Right lobe of liver (tissue), 6 donors: ENCODE measurements at regions not wholly inside any gene's neighbourhood (a gene's known extent, or its start where the extent isn't known, plus 50 kb on each side); places are given as distances from the start of the nearest gene placed in this dataset.

Experiments
- ATAC-seq, 4 donors: fragments of 200-7000 bp; cut with Tn5 transposase; one replicate each; pipeline ENCODE4 v1.9.1; 2020; ENCODE audit warnings: mild to moderate bottlenecking in 4 of 4, moderate library complexity in 4 of 4
- DNase-seq, 3 donors: peaks; one replicate each; pipeline ENCODE4 v3.0.0-alpha.2; 2020
- H3K27ac ChIP-seq, 3 donors: fragments of 200-600 bp; one replicate each; pipeline ENCODE4 v1.8.0; 2022
- H3K27me3 ChIP-seq, 2 donors: fragments of 200-600 bp; one replicate each; pipeline ENCODE4 v1.8.0; 2022
- H3K36me3 ChIP-seq, 4 donors: fragments of 200-600 bp; sonication (generic) in 1 of 4; one replicate each; pipeline versions ENCODE4 v1.5.1 to v1.8.0; 2017 to 2022; ENCODE audit warnings: control low read depth in 1 of 4
- H3K4me1 ChIP-seq, 4 donors: fragments of 200-600 bp; sonication (generic) in 1 of 4; one replicate each; pipeline versions ENCODE4 v1.5.1 to v1.8.0; 2017 to 2022; ENCODE audit warnings: control low read depth in 1 of 4
- H3K4me3 ChIP-seq, 3 donors: fragments of 200-600 bp; one replicate each; pipeline ENCODE4 v1.8.0; 2022
- H3K9me3 ChIP-seq, 4 donors: fragments of 200-600 bp; sonication (generic) in 1 of 4; one replicate each; pipeline versions ENCODE4 v1.5.1 to v1.8.0; 2017 to 2022; ENCODE audit warnings: control low read depth in 1 of 4
- CTCF ChIP-seq, 4 donors: fragments of 200-600 bp in 3 of 4; fragments of 450-650 bp in 1 of 4; IDR thresholded peaks; one replicate each; pipeline versions ENCODE4 v1.5.1 to v1.8.0; 2016 to 2022; ENCODE audit warnings: antibody characterized with exemption in 4 of 4, mild to moderate bottlenecking in 2 of 4
- POLR2A ChIP-seq: fragments of 450-650 bp; IDR thresholded peaks from one replicate; pipeline ENCODE4 v1.6.1; 2017; ENCODE audit warnings: antibody characterized with exemption, mild to moderate bottlenecking
- WGBS: methylation state at CpG from one replicate; pipeline ENCODE4 v1.1.6; 2018; ENCODE audit warnings: low coverage, low lambda C conversion rate; ENCODE audit not compliant: insufficient coverage; ENCODE audit errors: missing lambda C conversion rate; 5-methylcytosine and 5-hydroxymethylcytosine counted together
- intact Hi-C, 2 donors: fragments of 100-400 bp; cut with DNase I; formaldehyde crosslinking; loops; one replicate each; pipeline versions ENCODE4 v1.11.2 to v1.14.1; 2022
- donor health status: DM: no; HTN: yes; CAD: no.
- donor health status: DM: no; HTN: no; CAD: no.
- donor health status: DM: no; HTN: no; CAD: no.
- donor health status: DM: no; HTN: yes; CAD: no.
- donor health status: DM: no; HTN: yes; CAD: no.

GRCh38 chr16:86756882-86757703 is 178.7 kb downstream of the FOXL1 start:
- H3K36me3 ChIP-seq, result no peaks in the 10 kb centered on the region
- intact Hi-C loops, result no loop called here
- ATAC-seq, result no peak
- TF ChIP-seq CTCF (IDR thresholded peaks at IDR 0.05) (no peak), POLR2A (no peak)
- peaks cover 0 to 10% of the 10 kb centered on the region in 2 donors for H3K27me3 ChIP-seq
- 21% methylated on average over 9 of the region's 12 CpGs for WGBS
- no peak overlapping the region for H3K27ac ChIP-seq
- H3K4me3 ChIP-seq, result no peak overlapping the region
- no peaks in the 10 kb centered on the region for H3K9me3 ChIP-seq
- no peaks in the 10 kb centered on the region for H3K4me1 ChIP-seq
- DNase-seq, result no peak

- H3K27ac ChIP-seq, result no peak overlapping the region
- TF ChIP-seq CTCF (IDR thresholded peaks at IDR 0.05) (no peak), POLR2A (no peak)
- H3K4me3 ChIP-seq, result no peak overlapping the region
- intact Hi-C loops, result no loop called here
- WGBS, result 67% methylated on average over 2 of the region's 3 CpGs
- H3K27me3 ChIP-seq, result peaks cover 0 to 14% of the 10 kb centered on the region in 2 donors
- DNase-seq (no peak), ATAC-seq (no peak)
- no peaks in the 10 kb centered on the region for H3K4me1 ChIP-seq
- no peaks in the 10 kb centered on the region for H3K36me3 ChIP-seq
- H3K9me3 ChIP-seq, result no peaks in the 10 kb centered on the region
Measured at GRCh38 chr16:86757704-86758040, 179.3 kb downstream of the FOXL1 start.

GRCh38 chr16:86758932-86759331 is 180.6 kb downstream of the FOXL1 start:
- H3K9me3 ChIP-seq, result no peaks in the 10 kb centered on the region
- H3K27me3 ChIP-seq, result peaks cover 0 to 14% of the 10 kb centered on the region in 2 donors
- ATAC-seq (no peak), DNase-seq (no peak)
- H3K4me1 ChIP-seq, result no peaks in the 10 kb centered on the region
- no peak overlapping the region for H3K4me3 ChIP-seq
- H3K36me3 ChIP-seq, result no peaks in the 10 kb centered on the region
- H3K27ac ChIP-seq, result no peak overlapping the region
- TF ChIP-seq POLR2A, result no peak
- TF ChIP-seq CTCF (IDR thresholded peaks at IDR 0.05), result no peak
- 52% methylated on average over 8 of the region's 8 CpGs for WGBS
- intact Hi-C loops, result no loop called here

GRCh38 chr16:86761111-86762031 is 183.0 kb downstream of the FOXL1 start:
- peak; percentile 44 to 71 (median 62) for TF ChIP-seq CTCF (IDR thresholded peaks at IDR 0.05)
- no peak for TF ChIP-seq POLR2A
- Histone ChIP-seq H3K36me3 (no peaks in the 10 kb centered on the region), H3K27ac (no peak overlapping the region), H3K4me3 (no peak overlapping the region), H3K27me3 (peaks cover 0 to 14% of the 10 kb centered on the region in 2 donors), H3K4me1 (no peaks in the 10 kb centered on the region), H3K9me3 (no peaks in the 10 kb centered on the region)
- WGBS, result 14% methylated on average over 20 of the region's 29 CpGs
- peak in 1 of 3 donors; percentile 58 for DNase-seq
- intact Hi-C loops, result no loop called here
- peak; percentile 48 to 64 (median 55) for ATAC-seq
